HG03025 (cell line): ENCODE measurements at regions not wholly inside any gene's neighbourhood (a gene's known extent, or its start where the extent isn't known, plus 50 kb on each side); places are given as distances from the start of the nearest gene placed in this dataset.
"Not testable (repeated sequence)": the region's sequence is repeated elsewhere in the genome, so short reads cannot be mapped to it uniquely, and the experiment has no call there.

Experiments
- ATAC-seq: cut with Tn5 transposase; IDR thresholded peaks from one replicate; pipeline ENCODE4 v1.9.1; 2021; ENCODE audit warnings: mild to moderate bottlenecking, moderate library complexity; ENCODE audit not compliant: unreplicated experiment, low FRiP score

DNA sequence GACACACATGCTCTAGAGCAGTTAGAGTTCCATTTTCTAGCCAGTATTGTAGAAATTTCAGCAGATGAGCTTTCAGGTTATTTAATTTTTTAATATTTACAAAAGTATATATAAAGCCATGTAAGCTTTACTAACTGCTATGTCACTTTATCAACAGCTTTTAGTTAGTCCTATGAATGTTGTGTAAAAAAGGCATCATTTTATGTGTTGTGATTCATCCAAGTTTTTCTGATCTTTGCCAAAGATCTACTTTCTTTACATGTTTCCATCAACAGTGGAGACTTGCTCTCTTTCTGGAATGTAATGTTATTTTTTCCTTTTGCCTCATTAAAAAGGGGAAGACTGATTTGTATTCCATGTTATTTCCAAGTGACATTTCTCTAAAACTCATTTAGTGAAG, 125.2 kb upstream of the TFPI start:
- no peak for ATAC-seq

GRCh38 chr2:187684174-187684573, 129.9 kb upstream of the TFPI start:
- no peak for ATAC-seq

DNA sequence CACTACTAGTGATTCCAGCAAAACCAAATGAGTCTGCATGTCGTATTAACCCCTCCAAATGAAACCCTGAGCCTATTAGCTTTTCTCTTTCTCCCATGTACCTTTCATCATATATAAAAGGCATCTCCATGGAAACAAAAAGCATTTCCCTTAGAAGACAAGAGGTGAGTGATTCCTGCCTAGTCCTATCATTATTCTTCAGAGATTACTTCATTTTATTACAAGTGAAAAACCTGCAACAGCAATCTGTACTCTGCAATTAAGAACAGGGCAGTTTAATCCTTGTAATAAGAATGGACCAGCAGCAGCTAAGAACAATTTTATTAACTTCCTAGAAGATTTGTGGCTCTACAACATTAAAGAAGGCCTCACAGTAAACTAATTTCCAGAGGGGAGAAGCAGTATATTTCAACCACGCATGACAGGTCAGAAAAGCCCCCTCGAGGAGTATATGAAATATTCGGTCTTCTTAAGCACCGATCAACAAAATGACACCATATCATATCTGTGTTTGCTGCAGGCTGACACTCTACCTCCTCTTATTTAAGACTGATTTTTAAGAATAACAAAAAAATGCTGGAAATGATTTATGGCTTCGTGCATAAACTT, 132.3 kb upstream of the TFPI start:
- ATAC-seq, result no peak

GRCh38 chr2:187687585-187687984, 133.3 kb upstream of the TFPI start:
- no peak for ATAC-seq

DNA sequence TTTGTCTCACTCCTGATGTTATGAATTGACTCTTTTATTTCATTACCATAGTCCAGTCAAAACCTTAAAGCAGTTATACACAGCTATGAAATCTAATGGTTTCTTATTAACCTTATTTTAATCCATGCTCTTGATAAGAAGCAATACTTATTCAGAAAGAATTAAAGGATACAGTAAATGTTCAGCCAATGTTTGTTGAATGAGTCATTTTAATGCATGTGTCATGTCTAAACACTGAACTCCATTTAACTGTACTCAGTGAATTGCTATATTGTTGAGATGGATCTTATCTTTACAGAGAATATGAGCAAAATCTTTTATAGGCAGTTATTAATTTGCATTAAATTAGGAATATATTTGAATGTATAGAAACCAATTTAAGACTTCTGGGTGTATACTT, 135.1 kb upstream of the TFPI start:
- ATAC-seq, result no peak

DNA sequence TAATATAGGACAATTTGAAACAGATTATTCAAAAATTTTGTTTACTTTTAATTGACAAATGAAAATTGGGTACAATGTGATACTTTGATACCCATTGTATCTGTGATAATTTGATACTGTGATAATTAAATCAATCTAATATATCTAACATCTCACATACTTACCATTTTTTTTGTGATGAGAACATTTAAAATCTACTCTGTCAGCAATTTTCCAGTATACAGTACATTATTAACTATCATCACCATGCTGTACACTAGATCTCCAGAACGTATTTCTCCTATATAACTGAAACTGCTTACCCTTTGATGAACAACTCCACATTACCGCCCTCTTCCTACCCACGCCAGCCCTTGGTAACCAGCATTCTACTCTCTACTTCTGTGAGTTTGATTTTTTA, 139.7 kb upstream of the TFPI start:
- ATAC-seq, result no peak

GRCh38 chr2:187696644-187697043, 142.4 kb upstream of the TFPI start:
- ATAC-seq, result not testable (repeated sequence)

DNA sequence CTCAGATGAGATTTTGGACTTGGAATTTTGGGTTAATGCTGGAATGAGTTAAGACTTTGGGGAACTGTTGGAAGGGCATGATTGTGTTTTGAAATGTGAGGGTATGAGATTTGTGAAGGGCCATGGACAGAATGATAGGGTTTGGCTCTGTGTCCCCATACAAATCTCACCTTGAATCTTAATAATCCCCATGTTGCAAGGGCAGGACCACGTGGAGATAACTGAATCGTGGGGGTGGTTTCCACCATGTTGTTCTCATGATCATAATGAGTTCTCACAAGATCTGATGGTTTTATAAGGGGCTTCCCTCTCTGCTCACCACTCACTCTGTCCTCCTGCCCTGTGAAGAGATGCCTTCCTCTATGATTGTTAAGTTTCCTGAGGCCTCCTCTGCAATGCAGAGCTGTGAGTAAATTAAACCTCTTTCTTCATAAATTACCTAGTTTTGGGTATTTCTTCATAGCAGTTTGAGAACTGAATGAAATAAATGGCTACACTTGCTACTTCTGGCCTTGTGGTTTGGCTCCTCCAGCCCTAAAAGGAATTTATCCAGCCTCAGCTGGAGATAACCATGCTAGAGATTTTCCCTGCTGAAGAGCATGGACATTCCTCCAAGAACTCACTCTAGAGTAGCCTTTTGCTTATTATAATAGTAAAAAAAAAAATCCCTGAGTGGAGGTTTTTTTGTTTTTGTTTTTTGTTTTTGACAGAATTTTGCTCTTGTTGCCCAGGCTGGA, 144.3 kb upstream of the TFPI start:
- ATAC-seq, result no peak

- ATAC-seq, result no peak
Measured at GRCh38 chr2:187702157-187702556, 147.9 kb upstream of the TFPI start.

DNA sequence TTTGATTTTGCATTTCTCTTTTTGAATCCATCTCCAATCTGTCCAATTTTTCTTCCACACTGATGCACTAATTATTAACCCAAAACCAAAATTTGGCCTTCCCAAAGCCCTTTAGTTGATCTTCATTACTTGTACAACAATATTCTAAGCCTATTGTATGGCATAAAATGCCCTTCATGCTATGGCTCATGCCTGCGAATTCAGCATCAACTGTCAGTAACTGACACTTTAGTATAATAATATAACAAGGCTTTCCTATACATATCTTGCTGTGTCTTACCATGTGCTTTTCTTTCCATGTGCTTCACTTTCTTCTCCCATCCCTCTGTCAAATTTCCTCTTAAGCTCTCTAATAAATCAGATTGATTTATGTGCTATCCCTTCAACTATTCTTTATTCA, 154.0 kb upstream of the TFPI start:
- no peak for ATAC-seq

DNA sequence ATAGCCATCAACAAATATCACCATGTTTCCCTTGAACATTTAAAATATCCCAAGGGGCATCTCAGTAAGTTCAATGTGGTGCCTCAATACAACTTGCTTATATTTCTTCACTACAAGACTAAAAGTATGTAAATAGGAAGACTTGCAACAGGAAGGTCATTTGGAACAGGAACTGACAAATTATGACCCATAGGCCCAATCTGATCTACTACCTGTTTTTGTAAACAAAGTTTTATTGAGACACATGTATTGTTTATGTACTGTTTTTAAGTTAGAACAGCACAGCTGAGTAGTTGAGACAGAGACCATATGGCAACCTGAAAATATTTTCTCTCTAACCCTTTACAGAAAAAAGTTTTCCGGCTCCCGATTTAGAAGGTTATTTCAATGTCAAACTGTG, 154.8 kb upstream of the TFPI start:
- ATAC-seq, result no peak

DNA sequence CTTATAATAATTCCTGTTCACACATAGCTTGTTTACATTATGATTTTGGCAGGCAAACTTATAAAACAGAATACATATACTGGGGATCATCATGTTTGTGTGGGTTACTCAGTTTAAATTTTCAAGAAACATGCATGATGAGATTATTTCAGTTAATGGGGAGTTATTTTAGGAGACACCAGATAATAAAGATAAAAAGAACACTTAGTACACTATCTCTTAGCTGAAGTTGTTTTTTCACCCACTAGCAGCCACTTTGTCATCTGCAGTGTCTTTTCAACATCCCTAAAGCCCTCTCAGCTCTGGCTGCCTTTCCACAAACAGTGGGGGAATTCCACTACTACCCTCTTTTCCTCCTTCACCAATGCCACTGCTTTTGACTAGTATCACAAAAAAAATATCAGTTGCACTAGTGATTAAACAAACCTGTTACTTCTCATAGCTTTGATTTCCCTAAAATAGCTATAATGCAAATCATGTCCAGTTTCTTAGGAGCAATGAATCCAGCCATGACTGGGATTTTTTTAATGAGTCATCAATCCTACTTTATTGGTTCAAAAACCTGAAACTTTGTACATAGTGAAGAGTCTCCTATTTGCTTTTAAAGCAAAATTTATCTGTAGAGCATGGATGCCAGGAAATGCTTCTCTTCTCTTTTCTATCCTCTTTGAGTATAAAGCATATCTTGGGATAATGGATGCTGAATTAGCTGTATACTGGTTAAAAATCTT, 156.7 kb upstream of the TFPI start:
- no peak for ATAC-seq

- no peak for ATAC-seq
Measured at GRCh38 chr2:187715590-187715989, 161.4 kb upstream of the TFPI start.

GRCh38 chr2:187716301-187716700, 162.1 kb upstream of the TFPI start:
- ATAC-seq, result no peak

GRCh38 chr2:187718092-187718491, 163.9 kb upstream of the TFPI start:
- no peak for ATAC-seq

GRCh38 chr2:187719510-187719909, 165.3 kb upstream of the TFPI start:
- no peak for ATAC-seq

GRCh38 chr2:187748958-187749357, 194.7 kb upstream of the TFPI start:
- ATAC-seq, result no peak

- ATAC-seq, result no peak
Measured at GRCh38 chr2:187749804-187750431, 195.7 kb upstream of the TFPI start.

DNA sequence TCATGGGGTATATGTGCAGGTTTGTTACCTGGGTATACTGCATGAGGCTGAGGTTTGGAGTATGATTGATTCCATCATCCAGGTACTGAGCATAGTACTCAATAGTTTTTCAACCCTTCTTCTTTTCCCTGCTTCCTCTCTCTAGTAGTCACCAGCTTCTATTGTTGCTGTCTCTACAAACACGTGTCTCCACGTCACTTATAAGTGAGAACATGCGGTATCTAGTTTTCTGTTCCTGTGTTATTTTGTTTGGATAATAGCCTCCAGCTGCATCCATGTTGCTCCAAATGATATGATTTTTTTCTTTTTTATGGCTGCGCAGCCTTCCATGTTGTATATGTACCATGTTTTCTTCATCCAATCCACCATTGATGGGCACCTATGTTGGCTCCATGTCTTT, 214.8 kb upstream of the TFPI start:
- ATAC-seq, result no peak

- no peak for ATAC-seq
Measured at GRCh38 chr2:187769437-187769836, 215.2 kb upstream of the TFPI start.

GRCh38 chr2:187774551-187775071, 220.4 kb upstream of the TFPI start:
- ATAC-seq, result peak; percentile 72
